H9 (cell line): ENCODE measurements at regions not wholly inside any gene's neighbourhood (a gene's known extent, or its start where the extent isn't known, plus 50 kb on each side); places are given as distances from the start of the nearest gene placed in this dataset.

Experiments used
- DNase-seq: peaks from one replicate; pipeline ENCODE4 v3.0.0-alpha.2; 2017
- H2AFZ ChIP-seq: one replicate; pipeline ENCODE4 v1.6.1; 2013; ENCODE audit warnings: mild to moderate bottlenecking, low read length, control low read depth, moderate library complexity
- H2AK5ac ChIP-seq: 2 replicates; pipeline ENCODE4 v1.6.1; 2013; ENCODE audit warnings: low read length, control low read depth, mixed read lengths; ENCODE audit not compliant: insufficient read length
- H2BK120ac ChIP-seq: one replicate; pipeline ENCODE4 v1.6.1; 2013; ENCODE audit warnings: low read depth, mild to moderate bottlenecking, low read length, control low read depth, inconsistent platforms; ENCODE audit not compliant: poor library complexity, severe bottlenecking
- H2BK12ac ChIP-seq: 2 replicates; pipeline ENCODE4 v1.6.1; 2013; ENCODE audit warnings: low read length, control low read depth, mixed read lengths, low read depth; ENCODE audit not compliant: insufficient read length
- H2BK15ac ChIP-seq: 2 replicates; pipeline ENCODE4 v1.6.1; 2013; ENCODE audit warnings: low read depth, low read length, control low read depth
- H2BK20ac ChIP-seq: one replicate; pipeline ENCODE4 v1.6.1; 2013; ENCODE audit warnings: low read depth, mild to moderate bottlenecking, low read length, control low read depth, inconsistent platforms; ENCODE audit not compliant: poor library complexity, severe bottlenecking
- H2BK5ac ChIP-seq: 2 replicates; pipeline ENCODE4 v1.6.1; 2013; ENCODE audit warnings: low read length, control low read depth, mixed read lengths; ENCODE audit not compliant: insufficient read length
- H3K14ac ChIP-seq: 2 replicates; pipeline ENCODE4 v1.6.1; 2013; ENCODE audit warnings: low read length, control low read depth; ENCODE audit not compliant: insufficient read depth
- H3K18ac ChIP-seq: 2 replicates; pipeline ENCODE4 v1.6.1; 2013; ENCODE audit warnings: low read depth, mild to moderate bottlenecking, mixed read lengths, low read length, control low read depth; ENCODE audit not compliant: insufficient read length
- H3K23ac ChIP-seq: 2 replicates; pipeline ENCODE4 v1.6.1; 2013; ENCODE audit warnings: low read length, control low read depth, mixed read lengths, low read depth; ENCODE audit not compliant: insufficient read length
- H3K23me2 ChIP-seq: 2 replicates; pipeline ENCODE4 v1.6.1; 2013; ENCODE audit warnings: low read depth, mild to moderate bottlenecking, mixed read lengths, low read length, control low read depth; ENCODE audit not compliant: insufficient read length, poor library complexity, severe bottlenecking
- H3K27ac ChIP-seq: 2 replicates; pipeline ENCODE4 v1.5.1; 2013; ENCODE audit warnings: low read length, control low read depth, mixed read lengths, low read depth; ENCODE audit not compliant: insufficient read length
- H3K27me3 ChIP-seq: 2 replicates; pipeline ENCODE4 v1.6.1; 2013; ENCODE audit warnings: low read length, control low read depth, inconsistent platforms; ENCODE audit not compliant: insufficient read depth
- H3K4ac ChIP-seq: 2 replicates; pipeline ENCODE4 v1.6.1; 2013; ENCODE audit warnings: low read depth, mild to moderate bottlenecking, control low read depth, inconsistent platforms, low read length, moderate library complexity
- H3K4me1 ChIP-seq: 2 replicates; pipeline ENCODE4 v1.6.1; 2013; ENCODE audit warnings: low read length, control low read depth, inconsistent platforms; ENCODE audit not compliant: insufficient read depth
- H3K4me2 ChIP-seq: 2 replicates; pipeline ENCODE4 v1.6.1; 2013; ENCODE audit warnings: low read length, control low read depth, mixed read lengths; ENCODE audit not compliant: insufficient read length, insufficient read depth
- H3K56ac ChIP-seq: 2 replicates; pipeline ENCODE4 v1.6.1; 2013; ENCODE audit warnings: low read depth, mild to moderate bottlenecking, mixed read lengths, low read length, control low read depth; ENCODE audit not compliant: insufficient read length
- H3K79me1 ChIP-seq: 2 replicates; pipeline ENCODE4 v1.6.1; 2013; ENCODE audit warnings: low read depth, mild to moderate bottlenecking, moderate library complexity, low read length, control low read depth, inconsistent platforms; ENCODE audit not compliant: insufficient read depth, poor library complexity, severe bottlenecking
- H3K79me2 ChIP-seq: 2 replicates; pipeline ENCODE4 v1.6.1; 2013; ENCODE audit warnings: low read length, control low read depth, inconsistent platforms; ENCODE audit not compliant: insufficient read depth
- H3K9ac ChIP-seq: 2 replicates; pipeline ENCODE4 v1.6.1; 2013; ENCODE audit warnings: low read length, control low read depth, mixed read lengths; ENCODE audit not compliant: insufficient read length; ENCODE audit errors: extremely low read depth
- H3K9me3 ChIP-seq: one replicate; pipeline ENCODE4 v1.6.1; 2013; ENCODE audit warnings: low read depth, low read length, inconsistent platforms; ENCODE audit not compliant: control insufficient read depth
- H3T11ph ChIP-seq: one replicate; pipeline ENCODE4 v1.6.1; 2013; ENCODE audit warnings: mild to moderate bottlenecking, low read length, control low read depth, inconsistent platforms
- H4K20me1 ChIP-seq: one replicate; pipeline ENCODE4 v1.6.1; 2013; ENCODE audit not compliant: control insufficient read depth, insufficient read length, insufficient read depth
- H4K5ac ChIP-seq: 2 replicates; pipeline ENCODE4 v1.6.1; 2013; ENCODE audit warnings: low read depth, mild to moderate bottlenecking, mixed read lengths, low read length, control low read depth; ENCODE audit not compliant: insufficient read length
- H4K8ac ChIP-seq: replicated peaks from 2 replicates; pipeline ENCODE4 v1.6.1; 2013; ENCODE audit warnings: low read length, control low read depth, mixed read lengths, low read depth; ENCODE audit not compliant: insufficient read length
- H4K91ac ChIP-seq: 2 replicates; pipeline ENCODE4 v1.6.1; 2013; ENCODE audit warnings: low read depth, mild to moderate bottlenecking, moderate library complexity, mixed read lengths, low read length, control low read depth; ENCODE audit not compliant: insufficient read length
- H3K27ac Mint-ChIP-seq, 3 experiments: 2 replicates in 2 of 3; 3 replicates in 1 of 3; pipeline ENCODE4 v1.8.0; 2020 to 2021; ENCODE audit warnings: mixed read lengths in 3 of 3, mild to moderate bottlenecking in 1 of 3, moderate library complexity in 1 of 3
- H3K27me3 Mint-ChIP-seq: 2 replicates; pipeline ENCODE4 v1.8.0; 2021; ENCODE audit warnings: low read depth, mild to moderate bottlenecking, moderate library complexity, mixed read lengths
- H3K36me3 Mint-ChIP-seq, 3 experiments: 2 replicates in 2 of 3; 3 replicates in 1 of 3; pipeline ENCODE4 v1.8.0; 2020 to 2021; ENCODE audit warnings: low read depth in 3 of 3, mixed read lengths in 3 of 3; ENCODE audit not compliant: insufficient read depth in 1 of 3
- H3K4me1 Mint-ChIP-seq, 2 experiments: 2 replicates each; pipeline ENCODE4 v1.8.0; 2020; ENCODE audit warnings: mixed read lengths in 2 of 2
- H3K4me3 Mint-ChIP-seq, 2 experiments: 2 replicates in 1 of 2; 3 replicates in 1 of 2; pipeline ENCODE4 v1.8.0; 2020 to 2021; ENCODE audit warnings: mild to moderate bottlenecking in 2 of 2, mixed read lengths in 2 of 2, moderate library complexity in 1 of 2
- H3K9me3 Mint-ChIP-seq, 2 experiments: 2 replicates in 1 of 2; 3 replicates in 1 of 2; pipeline ENCODE4 v1.8.0; 2020; ENCODE audit warnings: mild to moderate bottlenecking in 2 of 2, mixed read lengths in 2 of 2, moderate library complexity in 1 of 2
- CTCF ChIP-seq: fragments of 200-600 bp; sonication (generic); conservative IDR thresholded peaks from 3 replicates; pipeline ENCODE4 v1.8.0; 2021; ENCODE audit warnings: antibody characterized with exemption, mild to moderate bottlenecking

GRCh38 chr5:57857696-57858095 is 375.1 kb upstream of the ACTBL2 start:
- peaks cover 0 to 3% of the 10 kb centered on the region in 2 experiments; a peak in 1 of 5 replicates for H3K9me3 Mint-ChIP-seq
- H3K23ac ChIP-seq, result no peak overlapping the region
- H3K36me3 Mint-ChIP-seq, result no peaks in the 10 kb centered on the region
- no peak overlapping the region for H4K5ac ChIP-seq
- no peak overlapping the region for H4K91ac ChIP-seq
- H2BK120ac ChIP-seq, result no peak overlapping the region
- H3K27ac Mint-ChIP-seq, result no peak overlapping the region
- no peaks in the 10 kb centered on the region for H3K9me3 ChIP-seq
- no peak overlapping the region for H2BK5ac ChIP-seq
- H3K4me1 ChIP-seq, result no peaks in the 10 kb centered on the region
- H2AK5ac ChIP-seq, result no peak overlapping the region
- H3K4ac ChIP-seq, result no peak overlapping the region
- no peak for TF ChIP-seq CTCF
- H3T11ph ChIP-seq, result no peak overlapping the region
- no peak overlapping the region for H3K27ac ChIP-seq
- no peak overlapping the region for H3K4me3 Mint-ChIP-seq
- no peaks in the 10 kb centered on the region for H3K23me2 ChIP-seq
- H3K18ac ChIP-seq, result no peak overlapping the region
- H2BK15ac ChIP-seq, result no peak overlapping the region
- H3K14ac ChIP-seq, result no peak overlapping the region
- no peaks in the 10 kb centered on the region for H3K27me3 Mint-ChIP-seq
- no peaks in the 10 kb centered on the region; the same call in 1 of the 2 replicates for H3K79me2 ChIP-seq
- H3K4me2 ChIP-seq, result no peak overlapping the region
- no peak overlapping the region for H2BK20ac ChIP-seq
- H2BK12ac ChIP-seq, result no peak overlapping the region
- H2AFZ ChIP-seq, result no peak overlapping the region
- H3K27me3 ChIP-seq, result no peaks in the 10 kb centered on the region
- H3K4me1 Mint-ChIP-seq, result no peaks in the 10 kb centered on the region
- no peak overlapping the region for H3K9ac ChIP-seq
- no peak overlapping the region for H4K8ac ChIP-seq
- H3K56ac ChIP-seq, result no peak overlapping the region
- no peaks in the 10 kb centered on the region for H3K79me1 ChIP-seq
- no peaks in the 10 kb centered on the region for H4K20me1 ChIP-seq
- DNase-seq, result no peak
